H7 (cell line): ENCODE measurements at regions not wholly inside any gene's neighbourhood (a gene's known extent, or its start where the extent isn't known, plus 50 kb on each side); places are given as distances from the start of the nearest gene placed in this dataset.
"Not testable (repeated sequence)": the region's sequence is repeated elsewhere in the genome, so short reads cannot be mapped to it uniquely, and the experiment has no call there.

Source experiments
- DNase-seq: peaks from one replicate; pipeline ENCODE4 v3.0.0; 2012
- H3K27me3 ChIP-seq: 2 replicates; pipeline ENCODE4 v1.6.0; 2011; ENCODE audit warnings: mild to moderate bottlenecking, low read length; ENCODE audit not compliant: control insufficient read depth, insufficient read depth
- H3K36me3 ChIP-seq: replicated peaks from 2 replicates; pipeline ENCODE4 v1.5.1; 2011; ENCODE audit warnings: low read length; ENCODE audit not compliant: control insufficient read depth, insufficient read depth
- H3K4me3 ChIP-seq: 2 replicates; pipeline ENCODE4 v1.5.1; 2011; ENCODE audit warnings: low read depth, mild to moderate bottlenecking, control low read depth, low read length, moderate library complexity; ENCODE audit not compliant: insufficient read depth

DNA sequence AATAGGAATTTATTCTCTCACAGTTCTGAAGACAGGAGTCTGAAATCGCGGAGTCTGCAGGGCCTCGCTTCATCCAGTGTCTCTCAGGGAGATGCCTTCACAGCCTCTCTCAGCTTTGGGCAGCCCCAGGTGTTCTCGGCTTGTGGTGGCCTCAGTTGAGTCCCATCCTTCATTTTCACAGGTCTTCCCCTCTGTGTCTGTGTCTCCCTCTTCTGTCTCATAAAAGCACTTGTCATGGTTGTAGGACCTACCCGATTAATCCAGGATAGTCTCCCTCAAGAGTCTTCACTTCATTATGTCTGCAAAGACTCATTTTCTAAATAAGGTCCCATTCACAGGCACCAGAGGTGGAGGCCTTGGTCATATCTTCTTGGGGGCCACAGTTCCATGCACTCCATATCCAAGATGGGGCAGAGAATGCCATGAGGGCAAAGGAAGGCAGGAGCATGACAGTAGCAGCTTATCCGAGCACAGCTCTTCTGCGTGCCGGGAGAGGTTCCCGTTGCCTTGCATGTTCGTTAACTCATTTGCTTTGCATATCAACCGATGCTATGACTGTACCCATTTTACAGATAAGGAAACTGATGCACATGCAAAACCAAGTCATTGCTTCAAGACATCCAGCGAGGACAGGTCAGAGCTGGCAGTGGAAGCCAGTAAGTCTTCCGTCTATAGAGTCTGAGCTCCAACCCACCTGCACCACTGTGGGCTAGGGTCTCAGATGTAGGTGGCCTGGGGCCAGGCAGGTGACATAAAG, 363.8 kb upstream of the SULF2 start:
- Histone ChIP-seq H3K4me3 (no peak overlapping the region), H3K36me3 (no peaks in the 10 kb centered on the region), H3K27me3 (no peaks in the 10 kb centered on the region)
- no peak for DNase-seq

DNA sequence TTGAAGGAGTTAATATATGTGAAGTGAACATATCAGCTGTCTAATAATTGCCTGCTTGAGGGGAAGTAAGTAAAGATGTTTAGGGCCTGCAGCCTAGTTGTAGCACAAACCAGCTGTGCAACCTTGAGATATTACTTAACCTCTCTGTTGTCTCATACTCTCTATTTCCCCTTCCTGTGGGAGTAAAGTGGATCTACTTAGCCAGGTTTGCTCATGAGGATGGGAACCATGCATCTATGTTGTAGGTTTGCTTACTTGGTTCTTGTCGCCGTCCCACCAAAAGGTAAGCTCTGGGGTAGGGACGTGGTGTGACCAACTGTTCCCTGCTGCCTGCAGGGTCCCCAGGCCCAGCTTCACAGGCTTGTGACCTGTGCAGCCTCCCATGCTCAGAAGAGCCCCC, 362.7 kb upstream of the SULF2 start:
- Histone ChIP-seq H3K27me3 (no peaks in the 10 kb centered on the region), H3K4me3 (no peak overlapping the region), H3K36me3 (no peaks in the 10 kb centered on the region)
- no peak for DNase-seq

DNA sequence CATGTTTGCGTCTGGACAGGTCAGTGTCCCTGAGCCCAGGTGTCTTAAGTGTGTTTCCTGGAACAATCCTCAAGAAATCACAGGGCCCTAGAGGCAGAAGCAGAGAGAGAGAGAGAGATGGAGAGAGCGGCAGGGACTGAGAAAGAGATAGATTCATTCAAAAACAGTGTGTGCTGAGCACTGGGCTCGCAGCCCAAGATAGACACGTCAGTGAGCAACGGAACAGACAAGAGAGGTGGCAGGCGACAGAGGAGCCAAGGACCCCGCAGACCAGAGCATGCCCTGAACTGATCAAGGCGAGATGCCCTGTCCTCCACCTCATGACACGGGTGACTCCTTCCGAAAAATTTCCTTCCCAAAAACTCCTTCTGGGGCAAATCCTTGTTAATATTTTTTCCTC, 362.0 kb upstream of the SULF2 start:
- no peak overlapping the region for H3K4me3 ChIP-seq
- no peak for DNase-seq
- H3K27me3 ChIP-seq, result no peaks in the 10 kb centered on the region
- H3K36me3 ChIP-seq, result no peaks in the 10 kb centered on the region

DNA sequence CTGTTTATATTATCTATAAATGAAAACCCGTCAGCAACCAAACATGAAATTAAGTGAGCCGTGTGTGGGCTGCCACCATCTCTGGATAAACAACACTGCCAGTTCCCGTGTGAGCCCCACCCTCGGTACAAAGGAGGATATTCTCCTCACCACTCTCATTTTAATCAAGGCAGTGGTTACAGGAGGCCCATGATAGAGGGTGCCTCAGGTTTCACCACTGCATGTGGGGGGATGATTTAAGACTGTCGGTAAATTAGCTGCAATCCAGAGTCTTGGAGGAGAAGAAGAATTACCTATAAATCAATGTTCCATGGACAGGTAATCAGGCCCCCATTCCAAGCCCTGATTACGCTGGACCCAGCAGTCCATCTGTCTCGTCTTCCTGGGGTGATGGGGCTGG, 361.6 kb upstream of the SULF2 start:
- Histone ChIP-seq H3K36me3 (no peaks in the 10 kb centered on the region), H3K27me3 (no peaks in the 10 kb centered on the region), H3K4me3 (no peak overlapping the region)
- no peak for DNase-seq

DNA sequence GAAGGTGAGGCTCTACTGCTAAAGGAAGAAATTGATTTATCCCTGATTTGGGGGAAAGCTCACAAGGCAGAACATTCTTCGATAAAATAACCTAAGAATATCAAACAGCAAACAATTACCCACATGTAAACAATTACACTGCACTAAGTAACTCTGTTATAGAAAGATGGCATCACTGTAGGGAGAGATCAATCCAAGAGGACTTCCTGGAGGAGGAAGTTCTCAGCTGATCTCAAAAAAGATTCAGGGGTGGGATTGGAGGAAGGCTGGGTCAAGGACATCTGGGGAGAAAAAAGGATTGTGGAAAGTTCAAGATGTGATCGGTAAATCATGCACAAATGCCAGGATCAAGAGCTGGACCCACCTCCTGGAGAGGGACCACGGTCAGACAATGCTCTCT, 361.0 kb upstream of the SULF2 start:
- no peak for DNase-seq
- no peaks in the 10 kb centered on the region for H3K27me3 ChIP-seq
- no peaks in the 10 kb centered on the region for H3K36me3 ChIP-seq
- H3K4me3 ChIP-seq, result no peak overlapping the region

DNA sequence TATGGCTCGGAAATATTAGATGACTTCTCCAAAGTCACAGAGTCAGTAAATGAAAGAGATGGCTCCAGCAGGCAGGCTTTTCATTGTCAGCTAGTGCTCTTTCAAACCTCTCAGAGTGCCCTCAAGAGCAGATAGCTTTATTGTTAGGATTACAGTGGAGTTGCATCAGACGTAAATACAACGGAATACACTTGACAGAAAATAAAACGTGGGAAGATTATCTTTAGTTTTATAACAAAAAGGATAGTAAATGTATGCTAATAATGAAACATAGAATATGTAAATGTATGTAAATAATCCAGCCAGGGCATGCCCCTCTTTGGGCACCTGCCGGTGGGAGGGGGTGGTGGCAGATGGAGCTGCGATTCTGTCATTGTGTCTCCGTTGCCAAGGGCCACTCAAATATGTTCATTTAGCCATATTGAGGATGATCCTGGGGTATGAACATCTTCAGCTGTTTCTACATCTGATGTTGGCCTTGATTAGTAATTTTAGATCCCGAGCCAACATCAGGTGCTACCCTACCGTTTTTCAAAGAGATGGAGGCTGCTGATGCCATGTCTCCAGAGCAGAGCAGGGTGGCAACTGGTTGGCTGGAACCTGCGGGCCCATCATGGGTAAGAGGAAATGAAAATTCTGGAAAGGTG, 358.3 kb upstream of the SULF2 start:
- Histone ChIP-seq H3K27me3 (no peaks in the 10 kb centered on the region), H3K36me3 (no peaks in the 10 kb centered on the region), H3K4me3 (no peak overlapping the region)
- no peak for DNase-seq

DNA sequence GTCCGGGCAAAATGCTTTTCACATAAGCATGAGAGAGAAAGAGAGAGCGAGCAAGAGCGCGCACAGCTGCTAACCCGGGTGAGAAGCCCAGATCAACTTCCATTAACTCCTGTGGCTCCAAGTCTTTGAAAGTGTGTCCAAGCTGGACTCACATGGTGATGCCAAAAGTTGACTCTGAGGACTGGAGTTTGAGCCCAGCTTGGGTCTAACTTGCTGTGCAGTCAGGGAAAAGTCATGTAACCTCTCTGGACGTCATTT, 357.2 kb upstream of the SULF2 start:
- H3K4me3 ChIP-seq, result no peak overlapping the region
- H3K27me3 ChIP-seq, result no peaks in the 10 kb centered on the region
- no peaks in the 10 kb centered on the region for H3K36me3 ChIP-seq
- no peak for DNase-seq

DNA sequence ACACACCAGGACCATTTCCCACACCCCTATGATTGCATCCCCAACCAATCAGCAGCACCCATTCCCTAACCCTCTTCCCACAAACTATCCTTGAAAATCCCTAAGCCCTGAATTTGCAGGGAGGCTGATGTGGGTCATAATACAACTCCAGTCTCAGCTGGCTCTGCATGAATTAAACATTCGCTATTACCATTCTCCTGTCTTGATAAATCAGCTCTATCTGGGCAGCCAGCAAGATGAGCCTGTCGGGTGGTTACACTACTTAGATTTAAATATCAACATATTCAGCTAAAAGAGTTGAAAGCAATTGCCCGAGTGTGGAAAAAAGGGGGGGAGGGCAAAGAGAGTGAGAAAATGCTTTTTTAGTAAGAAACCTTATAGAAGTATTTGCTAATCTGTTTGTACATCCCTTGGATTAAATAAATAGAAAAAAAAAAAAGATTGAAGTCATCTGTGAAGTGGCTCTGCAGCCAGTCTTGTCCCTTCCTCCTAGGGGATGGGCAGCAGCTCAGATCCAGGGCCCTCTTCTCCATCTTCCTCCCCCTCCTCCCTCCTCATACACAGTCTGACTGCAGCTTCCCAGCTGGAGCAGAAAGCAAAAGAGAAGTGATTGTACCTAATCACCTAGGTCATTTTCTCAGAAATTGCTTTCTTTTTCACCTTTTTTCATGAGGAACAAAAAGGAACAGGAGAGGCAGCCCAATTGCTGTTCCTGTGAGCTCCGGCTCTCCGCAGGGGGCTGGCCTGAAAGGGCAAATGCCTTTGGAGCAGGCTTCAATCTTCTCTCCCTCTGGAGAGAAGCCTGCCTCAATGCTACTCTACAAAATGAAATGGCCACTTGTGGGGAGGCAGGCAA, 356.6 kb upstream of the SULF2 start:
- no peak for DNase-seq
- Histone ChIP-seq H3K36me3 (no peaks in the 10 kb centered on the region), H3K27me3 (no peaks in the 10 kb centered on the region), H3K4me3 (no peak overlapping the region)

DNA sequence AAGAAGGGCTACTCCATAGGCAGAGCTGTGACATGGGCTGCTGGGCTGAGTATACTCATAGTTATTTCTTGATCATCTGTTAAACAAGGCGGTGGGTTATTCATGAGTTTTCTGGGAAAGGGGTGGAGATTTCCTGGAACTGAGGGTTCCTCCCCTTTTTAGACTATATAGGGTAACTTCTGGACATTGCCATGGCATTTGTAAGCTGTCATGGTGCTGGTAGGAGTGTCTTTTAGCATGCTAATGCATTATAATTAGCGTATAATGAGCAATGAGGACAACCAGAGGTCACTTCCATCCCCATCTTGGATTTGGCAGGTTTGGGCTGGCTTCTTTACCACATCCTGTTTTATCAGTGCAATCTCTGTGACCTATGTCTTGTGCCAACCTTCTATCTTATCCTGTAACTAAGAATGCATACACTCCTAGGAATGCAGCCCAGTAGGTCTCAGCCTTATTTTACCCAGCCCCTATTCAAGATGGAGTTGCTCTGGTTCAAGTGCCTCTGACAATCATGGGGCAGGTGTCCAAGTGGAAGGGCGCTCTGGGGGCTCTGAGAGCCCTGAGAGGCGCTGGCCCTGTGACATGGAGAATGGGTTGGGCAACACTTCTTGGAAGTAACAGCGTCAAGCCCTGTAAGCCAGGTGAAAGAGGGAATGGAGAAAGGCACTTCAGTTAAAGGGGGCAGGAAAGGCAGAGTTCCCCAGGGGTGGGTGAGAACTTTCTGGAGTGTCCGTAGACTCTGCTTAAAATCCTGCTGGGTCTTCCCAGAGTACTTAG, 354.2 kb upstream of the SULF2 start:
- no peaks in the 10 kb centered on the region for H3K36me3 ChIP-seq
- no peak for DNase-seq
- no peaks in the 10 kb centered on the region for H3K27me3 ChIP-seq
- no peak overlapping the region for H3K4me3 ChIP-seq

DNA sequence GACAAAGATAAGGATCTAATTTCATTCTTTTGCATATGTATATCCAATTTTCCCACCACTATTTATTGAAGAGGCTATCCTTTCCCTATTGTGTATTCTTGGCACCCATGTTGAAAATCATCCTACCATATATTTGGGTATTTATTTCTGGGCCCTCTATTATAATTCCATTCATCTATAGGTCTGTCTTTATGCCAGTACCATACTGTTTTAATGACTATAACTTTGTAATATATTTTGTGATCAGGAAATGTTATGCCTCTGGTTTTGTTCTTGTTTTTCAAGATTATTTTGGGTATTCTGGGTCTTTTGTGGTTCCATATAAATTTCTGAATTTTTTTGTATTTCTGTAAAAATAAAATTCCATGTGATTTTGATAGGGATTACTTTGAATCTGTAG, 347.6 kb upstream of the SULF2 start:
- no peak overlapping the region for H3K4me3 ChIP-seq

DNA sequence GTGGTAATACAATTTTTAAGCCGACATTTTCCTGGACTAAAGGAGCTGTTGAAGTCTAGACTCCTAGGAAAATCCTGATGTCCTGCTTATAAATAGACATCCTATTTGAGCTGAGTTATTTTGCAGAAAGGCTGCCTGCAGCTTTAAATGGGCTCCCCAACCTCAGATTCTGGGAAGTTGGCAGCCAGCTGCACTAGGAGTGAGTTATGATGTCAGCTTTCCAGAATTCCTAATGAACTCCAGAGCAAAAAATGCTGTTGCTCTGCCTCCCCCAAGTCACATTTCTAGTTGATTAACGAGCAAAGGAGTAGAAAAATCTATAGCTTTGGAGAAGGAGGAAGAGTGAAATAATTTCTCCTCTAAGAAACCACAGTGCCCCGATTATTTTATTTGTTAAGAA, 346.3 kb upstream of the SULF2 start:
- no peak for DNase-seq
- no peaks in the 10 kb centered on the region for H3K27me3 ChIP-seq
- H3K4me3 ChIP-seq, result no peak overlapping the region
- H3K36me3 ChIP-seq, result no peaks in the 10 kb centered on the region

More for the DNA sequence above, 347.6 kb upstream of the SULF2 start:
- no peak for DNase-seq
- Histone ChIP-seq H3K36me3 (no peaks in the 10 kb centered on the region), H3K27me3 (no peaks in the 10 kb centered on the region)

DNA sequence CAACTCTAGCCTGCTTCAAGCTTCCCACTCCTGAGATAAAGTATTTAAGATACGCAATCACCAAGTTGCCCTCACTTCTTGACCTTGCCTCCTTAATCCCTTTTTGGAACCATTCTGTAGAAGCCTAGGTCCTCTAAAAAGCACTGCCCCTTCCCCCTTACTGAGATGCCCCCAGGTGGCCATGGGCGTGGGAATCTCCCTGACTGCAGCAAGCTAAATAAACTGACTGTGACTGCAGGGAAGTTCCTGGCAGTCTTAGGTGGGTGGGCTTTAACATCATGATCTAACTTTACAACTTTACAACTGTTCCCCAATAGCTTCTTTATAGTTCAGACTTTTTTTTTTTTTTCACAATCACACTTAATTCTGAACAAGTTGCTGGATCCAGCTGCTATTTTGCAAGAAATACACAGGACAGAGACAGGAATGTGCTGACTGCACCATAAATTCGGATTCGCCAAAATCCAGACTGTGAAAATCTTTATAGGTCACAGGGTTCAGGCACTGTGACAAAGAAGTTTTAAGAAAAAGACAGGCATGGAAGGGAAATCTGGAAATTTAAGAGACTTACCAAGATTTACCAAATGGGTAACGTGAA, 344.2 kb upstream of the SULF2 start:
- no peak for DNase-seq
- no peak overlapping the region for H3K4me3 ChIP-seq

DNA sequence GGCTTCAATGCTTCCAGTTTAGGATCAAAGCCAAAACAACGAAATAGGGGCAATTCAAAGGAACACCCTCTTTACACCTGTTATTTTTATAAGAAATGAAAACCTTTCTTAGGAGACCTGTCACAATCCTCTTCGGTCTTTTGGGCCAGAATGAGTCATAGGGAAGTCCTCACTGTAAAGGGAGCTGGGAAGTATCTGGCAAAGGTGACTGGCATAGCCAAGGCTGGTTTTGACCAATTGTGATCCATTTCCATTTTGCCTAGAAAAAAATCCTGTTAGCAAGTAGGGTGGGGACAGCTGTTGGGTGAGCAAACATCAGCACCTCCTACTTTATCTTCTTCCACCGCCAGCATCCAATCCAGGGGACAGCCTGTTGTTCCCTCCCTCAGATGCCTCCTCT, 343.2 kb upstream of the SULF2 start:
- DNase-seq, result no peak
- no peaks in the 10 kb centered on the region for H3K27me3 ChIP-seq
- H3K36me3 ChIP-seq, result no peaks in the 10 kb centered on the region

More for the DNA sequence above, 344.2 kb upstream of the SULF2 start:
- H3K27me3 ChIP-seq, result no peaks in the 10 kb centered on the region
- H3K36me3 ChIP-seq, result no peaks in the 10 kb centered on the region

DNA sequence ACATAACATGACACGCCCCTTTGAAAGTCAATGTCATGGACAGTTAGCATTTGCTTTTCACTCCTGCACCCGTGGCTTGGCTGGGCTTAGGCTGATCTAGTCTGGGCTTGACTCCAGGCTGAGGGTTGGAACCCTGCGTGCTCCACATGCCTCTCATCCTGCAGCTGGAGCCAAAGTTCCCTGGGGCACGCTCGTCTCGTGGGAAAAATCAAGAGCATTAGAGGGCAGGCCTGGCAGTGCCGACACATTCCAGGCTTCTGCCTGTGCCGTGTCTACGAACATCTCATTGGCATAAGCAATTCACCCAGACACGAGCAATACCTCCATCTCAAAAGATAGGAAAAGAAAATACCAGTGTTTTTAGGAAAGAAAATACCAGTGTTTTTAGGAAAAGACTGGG, 342.7 kb upstream of the SULF2 start:
- H3K36me3 ChIP-seq, H3K27me3 ChIP-seq, H3K4me3 ChIP-seq, DNase-seq: not testable (repeated sequence)

More for the DNA sequence above, 343.2 kb upstream of the SULF2 start:
- no peak overlapping the region for H3K4me3 ChIP-seq
